C4-2B (cell line): ENCODE measurements at regions not wholly inside any gene's neighbourhood (a gene's known extent, or its start where the extent isn't known, plus 50 kb on each side); places are given as distances from the start of the nearest gene placed in this dataset.
"Not testable (repeated sequence)": the region's sequence is repeated elsewhere in the genome, so short reads cannot be mapped to it uniquely, and the experiment has no call there.

Experiments used
- H3K27ac ChIP-seq: fragments of 450-650 bp; 2 replicates; pipeline ENCODE4 v1.5.1; 2017
- CTCF ChIP-seq: fragments of 450-650 bp; conservative IDR thresholded peaks from 2 replicates; pipeline ENCODE4 v1.5.1; 2017; ENCODE audit warnings: mild to moderate bottlenecking
- ZFX ChIP-seq: fragments of 450-650 bp; IDR thresholded peaks from 2 replicates; pipeline ENCODE4 v1.6.1; 2017

GRCh38 chr2:58479535-58480140 is 238.5 kb upstream of the FANCL start:
- TF ChIP-seq CTCF (no peak), ZFX (no peak)
- H3K27ac ChIP-seq: no peak overlapping the region

- no peak overlapping the region for H3K27ac ChIP-seq
- TF ChIP-seq ZFX (no peak), CTCF (no peak)
These were observed 235.4 kb upstream of the FANCL start for GRCh38 chr2:58476556-58476955.

GRCh38 chr2:58475756-58476155 is 234.6 kb upstream of the FANCL start:
- no peak overlapping the region for H3K27ac ChIP-seq
- TF ChIP-seq ZFX: no peak
- TF ChIP-seq CTCF: no peak

- TF ChIP-seq ZFX (no peak), CTCF (no peak)
- H3K27ac ChIP-seq: no peak overlapping the region
These were observed 232.0 kb upstream of the FANCL start for GRCh38 chr2:58473165-58473564.

- TF ChIP-seq ZFX: no peak
- TF ChIP-seq CTCF: no peak
- no peak overlapping the region for H3K27ac ChIP-seq
These were observed 225.7 kb upstream of the FANCL start for GRCh38 chr2:58466804-58467203.

GRCh38 chr2:58466021-58466420 is 224.9 kb upstream of the FANCL start:
- not testable (repeated sequence) for H3K27ac ChIP-seq

- TF ChIP-seq ZFX (no peak), CTCF (no peak)
- H3K27ac ChIP-seq: no peak overlapping the region
These were observed 219.5 kb upstream of the FANCL start for GRCh38 chr2:58460670-58461069.

GRCh38 chr2:58449286-58450010 is 208.3 kb upstream of the FANCL start:
- no peak overlapping the region for H3K27ac ChIP-seq

More at GRCh38 chr2:58449286-58450010, 208.3 kb upstream of the FANCL start:
- TF ChIP-seq ZFX (no peak), CTCF (0 out of 2 replicates have a peak, but pooled peaks have one; percentile 1)
